GM18505 (cell line): ENCODE measurements at regions not wholly inside any gene's neighbourhood (a gene's known extent, or its start where the extent isn't known, plus 50 kb on each side); places are given as distances from the start of the nearest gene placed in this dataset.
"Not testable (repeated sequence)": the region's sequence is repeated elsewhere in the genome, so short reads cannot be mapped to it uniquely, and the experiment has no call there.

ENCODE experiments used
- ATAC-seq: cut with Tn5 transposase; IDR thresholded peaks from one replicate; pipeline ENCODE4 v1.9.1; 2021; ENCODE audit not compliant: unreplicated experiment
- POLR2A ChIP-seq: IDR thresholded peaks from 4 replicates; pipeline ENCODE4 v1.6.1; 2011; ENCODE audit warnings: borderline replicate concordance; ENCODE audit not compliant: insufficient read depth, insufficient read length; ENCODE audit errors: extremely low read depth

- TF ChIP-seq POLR2A, result no peak
- no peak for ATAC-seq
Observed at GRCh38 chr2:65999103-65999502, 435.8 kb upstream of the MEIS1 start.

- ATAC-seq, result no peak
- TF ChIP-seq POLR2A, result no peak
Observed at GRCh38 chr2:65997961-65998360, 437.0 kb upstream of the MEIS1 start.

- TF ChIP-seq POLR2A, result no peak
- ATAC-seq, result no peak
Observed at GRCh38 chr2:65992198-65992554, 442.7 kb upstream of the MEIS1 start.

GRCh38 chr2:65991381-65992197 is 443.3 kb upstream of the MEIS1 start:
- no peak for ATAC-seq
- no peak for TF ChIP-seq POLR2A

- TF ChIP-seq POLR2A, result no peak
- ATAC-seq, result no peak
Observed at GRCh38 chr2:65985986-65986385, 448.9 kb upstream of the MEIS1 start.

- no peak for ATAC-seq
- TF ChIP-seq POLR2A, result no peak
Observed at GRCh38 chr2:65980531-65980930, 454.4 kb upstream of the MEIS1 start.

GRCh38 chr2:65979446-65979845 is 455.5 kb upstream of the MEIS1 start:
- ATAC-seq, result no peak
- no peak for TF ChIP-seq POLR2A

GRCh38 chr2:65974067-65974723 is 460.7 kb upstream of the MEIS1 start:
- no peak for TF ChIP-seq POLR2A
- no peak for ATAC-seq

GRCh38 chr2:65969161-65969560 is 465.8 kb upstream of the MEIS1 start:
- no peak for ATAC-seq
- TF ChIP-seq POLR2A, result no peak

- ATAC-seq, result not testable (repeated sequence)
Observed at GRCh38 chr2:65963303-65963702, 471.6 kb upstream of the MEIS1 start.

GRCh38 chr2:65960953-65961352 is 474.0 kb upstream of the MEIS1 start:
- no peak for TF ChIP-seq POLR2A
- ATAC-seq, result no peak

- TF ChIP-seq POLR2A, result no peak
- no peak for ATAC-seq
Observed at GRCh38 chr2:65957886-65958285, 477.0 kb upstream of the MEIS1 start.

- no peak for ATAC-seq
- TF ChIP-seq POLR2A, result no peak
Observed at GRCh38 chr2:65957454-65957853, 477.5 kb upstream of the MEIS1 start.

GRCh38 chr2:65955259-65955658 is 479.7 kb upstream of the MEIS1 start:
- ATAC-seq, result no peak
- TF ChIP-seq POLR2A, result no peak

GRCh38 chr2:65952966-65953761 is 481.8 kb upstream of the MEIS1 start:
- no peak for TF ChIP-seq POLR2A
- ATAC-seq, result no peak

- no peak for TF ChIP-seq POLR2A
- ATAC-seq, result no peak
Observed at GRCh38 chr2:65944213-65944612, 490.7 kb upstream of the MEIS1 start.
